ENCODE measurements at regions not wholly inside any gene's neighbourhood (a gene's known extent, or its start where the extent isn't known, plus 50 kb on each side); places are given as distances from the start of the nearest gene placed in this dataset.

- Histone ChIP-seq H3K4me3 (no peak overlapping the region), H3K27me3 (ENCODE audit: low read depth) (no peaks in the 10 kb centered on the region), H3K36me3 (no peaks in the 10 kb centered on the region), H3K4me1 (no peaks in the 10 kb centered on the region), H3K27ac (replicated peaks) (no peak overlapping the region), H3K9me3 (replicated peaks) (no peaks in the 10 kb centered on the region)
- DNase-seq: no peak
- TF ChIP-seq CTCF (IDR thresholded peaks at IDR 0.05; ENCODE audit: borderline replicate concordance): no peak
- intact Hi-C loops (cut with micrococcal nuclease): no loop called here
These were observed 407.3 kb downstream of the STIM2 start for GRCh38 chr4:27267970-27268355.

- Histone ChIP-seq H3K4me3 (no peak overlapping the region), H3K9me3 (replicated peaks) (no peaks in the 10 kb centered on the region), H3K36me3 (no peaks in the 10 kb centered on the region), H3K27ac (replicated peaks) (no peak overlapping the region), H3K27me3 (ENCODE audit: low read depth) (no peaks in the 10 kb centered on the region), H3K4me1 (no peaks in the 10 kb centered on the region)
- DNase-seq: no peak
- TF ChIP-seq CTCF (IDR thresholded peaks at IDR 0.05; ENCODE audit: borderline replicate concordance): no peak
- intact Hi-C loops (cut with micrococcal nuclease): no loop called here
These were observed 409.8 kb downstream of the STIM2 start for GRCh38 chr4:27270435-27270834.

GRCh38 chr4:27271555-27271954 is 410.9 kb downstream of the STIM2 start:
- Histone ChIP-seq H3K27ac (replicated peaks) (no peak overlapping the region), H3K4me3 (no peak overlapping the region), H3K9me3 (replicated peaks) (no peaks in the 10 kb centered on the region), H3K36me3 (no peaks in the 10 kb centered on the region), H3K4me1 (no peaks in the 10 kb centered on the region), H3K27me3 (ENCODE audit: low read depth) (no peaks in the 10 kb centered on the region)
- intact Hi-C loops (cut with micrococcal nuclease): no loop called here
- no peak for DNase-seq
- TF ChIP-seq CTCF (IDR thresholded peaks at IDR 0.05; ENCODE audit: borderline replicate concordance): no peak

GRCh38 chr4:27272217-27272616 is 411.6 kb downstream of the STIM2 start:
- Histone ChIP-seq H3K27me3 (ENCODE audit: low read depth) (no peaks in the 10 kb centered on the region), H3K4me1 (no peaks in the 10 kb centered on the region), H3K27ac (replicated peaks) (no peak overlapping the region), H3K9me3 (replicated peaks) (no peaks in the 10 kb centered on the region), H3K4me3 (no peak overlapping the region), H3K36me3 (no peaks in the 10 kb centered on the region)
- DNase-seq: no peak
- intact Hi-C loops (cut with micrococcal nuclease): no loop called here
- no peak for TF ChIP-seq CTCF (IDR thresholded peaks at IDR 0.05; ENCODE audit: borderline replicate concordance)

- no peaks in the 10 kb centered on the region for H3K36me3 ChIP-seq
- no peaks in the 10 kb centered on the region for H3K27me3 ChIP-seq (ENCODE audit: low read depth)
- no peak for TF ChIP-seq CTCF (IDR thresholded peaks at IDR 0.05; ENCODE audit: borderline replicate concordance)
- no peak for DNase-seq
- no peaks in the 10 kb centered on the region for H3K9me3 ChIP-seq (replicated peaks)
- no peak overlapping the region for H3K4me3 ChIP-seq
- no peaks in the 10 kb centered on the region for H3K4me1 ChIP-seq
- H3K27ac ChIP-seq (replicated peaks): no peak overlapping the region
- intact Hi-C loops (cut with micrococcal nuclease): no loop called here
These were observed 415.8 kb downstream of the STIM2 start for GRCh38 chr4:27276307-27277073.
